ES-I3 (cell line): ENCODE measurements at regions not wholly inside any gene's neighbourhood (a gene's known extent, or its start where the extent isn't known, plus 50 kb on each side); places are given as distances from the start of the nearest gene placed in this dataset.

Experiments
- H3K36me3 ChIP-seq: 2 replicates; pipeline ENCODE4 v1.6.1; 2013; ENCODE audit warnings: mild to moderate bottlenecking, low read length, control low read depth, moderate library complexity; ENCODE audit not compliant: insufficient read depth
- H3K4me1 ChIP-seq: 2 replicates; pipeline ENCODE4 v1.6.1; 2013; ENCODE audit warnings: mild to moderate bottlenecking, control low read depth, low read length; ENCODE audit not compliant: insufficient read depth
- H3K9ac ChIP-seq: 2 replicates; pipeline ENCODE4 v1.6.1; 2013; ENCODE audit warnings: low read depth, mild to moderate bottlenecking, low read length, moderate library complexity
- H3K9me3 ChIP-seq: 2 replicates; pipeline ENCODE4 v1.6.1; 2013; ENCODE audit warnings: mild to moderate bottlenecking, low read length, moderate library complexity; ENCODE audit not compliant: control insufficient read depth, insufficient read depth

- H3K9ac ChIP-seq, result no peak overlapping the region
- H3K36me3 ChIP-seq, result no peaks in the 10 kb centered on the region
- H3K9me3 ChIP-seq, result peaks cover 4% of the 10 kb centered on the region
- no peaks in the 10 kb centered on the region for H3K4me1 ChIP-seq
Measured at GRCh38 chr10:128305601-128306345, 179.6 kb upstream of the MKI67 start.

GRCh38 chr10:128306535-128306934, 180.3 kb upstream of the MKI67 start:
- no peak overlapping the region for H3K9ac ChIP-seq
- peaks cover 5% of the 10 kb centered on the region; the same call in 1 of the 2 replicates for H3K4me1 ChIP-seq
- peaks cover 4% of the 10 kb centered on the region for H3K9me3 ChIP-seq
- no peaks in the 10 kb centered on the region for H3K36me3 ChIP-seq

GRCh38 chr10:128306966-128307365, 180.7 kb upstream of the MKI67 start:
- H3K9ac ChIP-seq, result no peak overlapping the region
- H3K36me3 ChIP-seq, result no peaks in the 10 kb centered on the region
- H3K9me3 ChIP-seq, result peaks cover 1% of the 10 kb centered on the region
- peaks cover 5% of the 10 kb centered on the region; the same call in 1 of the 2 replicates for H3K4me1 ChIP-seq

GRCh38 chr10:128307820-128308219, 181.6 kb upstream of the MKI67 start:
- H3K36me3 ChIP-seq, result no peaks in the 10 kb centered on the region
- H3K9ac ChIP-seq, result no peak overlapping the region
- no peaks in the 10 kb centered on the region; the same call in 1 of the 2 replicates for H3K9me3 ChIP-seq
- peaks cover 5% of the 10 kb centered on the region; the same call in 1 of the 2 replicates for H3K4me1 ChIP-seq

- Histone ChIP-seq H3K9ac (no peak overlapping the region), H3K36me3 (no peaks in the 10 kb centered on the region), H3K4me1 (peaks cover 5% of the 10 kb centered on the region; the same call in 1 of the 2 replicates), H3K9me3 (no peaks in the 10 kb centered on the region; the same call in 1 of the 2 replicates)
Measured at GRCh38 chr10:128310971-128311658, 184.9 kb upstream of the MKI67 start.

- Histone ChIP-seq H3K4me1 (peaks cover 5% of the 10 kb centered on the region; the same call in 1 of the 2 replicates), H3K36me3 (no peaks in the 10 kb centered on the region), H3K9me3 (no peaks in the 10 kb centered on the region), H3K9ac (no peak overlapping the region)
Measured at GRCh38 chr10:128312250-128312649, 186.0 kb upstream of the MKI67 start.

GRCh38 chr10:128314686-128315085, 188.5 kb upstream of the MKI67 start:
- Histone ChIP-seq H3K9ac (no peak overlapping the region), H3K4me1 (peaks cover 5% of the 10 kb centered on the region; the same call in 1 of the 2 replicates), H3K36me3 (no peaks in the 10 kb centered on the region), H3K9me3 (no peaks in the 10 kb centered on the region)

- no peaks in the 10 kb centered on the region for H3K9me3 ChIP-seq
- H3K36me3 ChIP-seq, result no peaks in the 10 kb centered on the region
- H3K4me1 ChIP-seq, result peaks cover 2% of the 10 kb centered on the region; the same call in 1 of the 2 replicates
- no peak overlapping the region for H3K9ac ChIP-seq
Measured at GRCh38 chr10:128316121-128316726, 190.0 kb upstream of the MKI67 start.

- no peak overlapping the region for H3K9ac ChIP-seq
- no peaks in the 10 kb centered on the region for H3K36me3 ChIP-seq
- no peaks in the 10 kb centered on the region for H3K9me3 ChIP-seq
- H3K4me1 ChIP-seq, result no peaks in the 10 kb centered on the region
Measured at GRCh38 chr10:128316925-128317324, 190.7 kb upstream of the MKI67 start.

- no peak overlapping the region for H3K9ac ChIP-seq
- no peaks in the 10 kb centered on the region for H3K36me3 ChIP-seq
- no peaks in the 10 kb centered on the region for H3K4me1 ChIP-seq
- no peaks in the 10 kb centered on the region for H3K9me3 ChIP-seq
Measured at GRCh38 chr10:128318366-128318765, 192.1 kb upstream of the MKI67 start.

- no peak overlapping the region for H3K9ac ChIP-seq
- no peaks in the 10 kb centered on the region for H3K4me1 ChIP-seq
- H3K36me3 ChIP-seq, result no peaks in the 10 kb centered on the region
- no peaks in the 10 kb centered on the region for H3K9me3 ChIP-seq
Measured at GRCh38 chr10:128318913-128319312, 192.7 kb upstream of the MKI67 start.

- Histone ChIP-seq H3K4me1 (no peaks in the 10 kb centered on the region), H3K9me3 (no peaks in the 10 kb centered on the region), H3K36me3 (no peaks in the 10 kb centered on the region), H3K9ac (no peak overlapping the region)
Measured at GRCh38 chr10:128322106-128322505, 195.9 kb upstream of the MKI67 start.

GRCh38 chr10:128322950-128323349, 196.7 kb upstream of the MKI67 start:
- Histone ChIP-seq H3K9ac (no peak overlapping the region), H3K9me3 (peaks cover 2% of the 10 kb centered on the region; the same call in 1 of the 2 replicates), H3K4me1 (no peaks in the 10 kb centered on the region)

GRCh38 chr10:128324058-128324827, 198.0 kb upstream of the MKI67 start:
- no peaks in the 10 kb centered on the region for H3K4me1 ChIP-seq
- H3K36me3 ChIP-seq, result no peaks in the 10 kb centered on the region
- peaks cover 5% of the 10 kb centered on the region; the same call in 1 of the 2 replicates for H3K9me3 ChIP-seq
- no peak overlapping the region for H3K9ac ChIP-seq

More at GRCh38 chr10:128322950-128323349, 196.7 kb upstream of the MKI67 start:
- H3K36me3 ChIP-seq, result no peaks in the 10 kb centered on the region
